ENCODE measurements at regions not wholly inside any gene's neighbourhood (a gene's known extent, or its start where the extent isn't known, plus 50 kb on each side); places are given as distances from the start of the nearest gene placed in this dataset.
"Not testable (repeated sequence)": the region's sequence is repeated elsewhere in the genome, so short reads cannot be mapped to it uniquely, and the experiment has no call there.

- no peak for DNase-seq (ENCODE audit: low spot score)
These were observed 114.6 kb downstream of the VEGFA start for GRCh38 chr6:43884652-43885022.

- DNase-seq (ENCODE audit: low spot score): no peak
These were observed 114.0 kb downstream of the VEGFA start for GRCh38 chr6:43883847-43884651.

- not testable (repeated sequence) for DNase-seq (ENCODE audit: low spot score)
These were observed 112.9 kb downstream of the VEGFA start for GRCh38 chr6:43882690-43883448.

- DNase-seq (ENCODE audit: low spot score): no peak
These were observed 110.5 kb downstream of the VEGFA start for GRCh38 chr6:43880236-43881137.

- no peak for DNase-seq (ENCODE audit: low spot score)
These were observed 109.7 kb downstream of the VEGFA start for GRCh38 chr6:43879722-43880121.

- no peak for DNase-seq (ENCODE audit: low spot score)
These were observed 108.9 kb downstream of the VEGFA start for GRCh38 chr6:43878823-43879495.

GRCh38 chr6:43878127-43878634 lies 108.2 kb downstream of the VEGFA start:
- DNase-seq (ENCODE audit: low spot score): no peak

GRCh38 chr6:43877463-43878126 lies 107.6 kb downstream of the VEGFA start:
- DNase-seq (ENCODE audit: low spot score): no peak

GRCh38 chr6:43877036-43877435 lies 107.0 kb downstream of the VEGFA start:
- DNase-seq (ENCODE audit: low spot score): no peak

- DNase-seq (ENCODE audit: low spot score): no peak
These were observed 106.6 kb downstream of the VEGFA start for GRCh38 chr6:43876602-43877001.

GRCh38 chr6:43875849-43876572 lies 106.0 kb downstream of the VEGFA start:
- no peak for DNase-seq (ENCODE audit: low spot score)

GRCh38 chr6:43874814-43875590 lies 105.0 kb downstream of the VEGFA start:
- no peak for DNase-seq (ENCODE audit: low spot score)

GRCh38 chr6:43873806-43874714 lies 104.0 kb downstream of the VEGFA start:
- no peak for DNase-seq (ENCODE audit: low spot score)

GRCh38 chr6:43871933-43872332 lies 101.9 kb downstream of the VEGFA start:
- DNase-seq (ENCODE audit: low spot score): no peak

- no peak for DNase-seq (ENCODE audit: low spot score)
These were observed 101.3 kb downstream of the VEGFA start for GRCh38 chr6:43871284-43871683.

- DNase-seq (ENCODE audit: low spot score): no peak
These were observed 100.7 kb downstream of the VEGFA start for GRCh38 chr6:43870660-43871061.

- DNase-seq (ENCODE audit: low spot score): no peak
These were observed 100.0 kb downstream of the VEGFA start for GRCh38 chr6:43869792-43870659.
